ENCODE measurements at regions not wholly inside any gene's neighbourhood (a gene's known extent, or its start where the extent isn't known, plus 50 kb on each side); places are given as distances from the start of the nearest gene placed in this dataset.

GRCh38 chr1:185393815-185394214 is 76.8 kb upstream of the IVNS1ABP start:
- dilution Hi-C loops (cut with HindIII; ENCODE audit: low sequenced_read_pairs, unreplicated experiment) (no loop called here), intact Hi-C loops (cut with micrococcal nuclease) (loop anchor here (10.0 kb wide), 1 partner anchor 49 kb away; no protein-coding TSS in a partner anchor), in situ Hi-C loops (cut with MboI; ENCODE audit: low sequenced_read_pairs) (no loop called here)
- Histone ChIP-seq H3K79me1 (ENCODE audit: low read depth in 1 of 2, low read length in 2 of 2) (no peaks in the 10 kb centered on the region), H3K27ac (ENCODE audit: insufficient read depth, low read length) (no peak overlapping the region), H3K9me1 (ENCODE audit: insufficient read depth, low read length) (no peaks in the 10 kb centered on the region), H2AK9ac (replicated peaks; ENCODE audit: low read depth, low read length, poor library complexity) (no peak overlapping the region), H3K4me1 (ENCODE audit: control insufficient read depth, insufficient read depth, low read length) (no peaks in the 10 kb centered on the region; the same call in 1 of the 2 replicates), H2BK120ac (ENCODE audit: low read depth, low read length) (no peak overlapping the region), H2BK15ac (ENCODE audit: low read depth, low read length) (no peak overlapping the region), H3K4me3 (ENCODE audit: insufficient read depth, low read depth, low read length) (no peak overlapping the region), H3K9me3 (ENCODE audit: control insufficient read depth, insufficient read depth, low read length) (no peaks in the 10 kb centered on the region), H4K8ac (ENCODE audit: low read depth in 2 of 2, low read length in 2 of 2) (no peak overlapping the region), H3K9ac (ENCODE audit: low read depth, low read length) (no peak overlapping the region), H2BK5ac (ENCODE audit: low read depth, low read length, poor library complexity, severe bottlenecking) (no peak overlapping the region), H3K4me2 (ENCODE audit: low read depth, low read length) (no peak overlapping the region), H2AFZ (replicated peaks; ENCODE audit: low read length, poor library complexity) (no peak overlapping the region), H3K4ac (ENCODE audit: low read depth, low read length) (no peak overlapping the region), H3K23ac (ENCODE audit: low read depth, low read length) (no peak overlapping the region), H3K36me3 (ENCODE audit: control insufficient read depth, insufficient read depth, low read length) (no peaks in the 10 kb centered on the region), H3K56ac (ENCODE audit: extremely low read depth, insufficient read depth, low read length) (no peak overlapping the region), H4K91ac (ENCODE audit: insufficient read depth, low read depth, low read length) (no peak overlapping the region), H4K5ac (ENCODE audit: low read depth, low read length) (no peak overlapping the region), H2AK5ac (ENCODE audit: low read depth, low read length) (no peak overlapping the region), H2BK20ac (ENCODE audit: low read depth, low read length) (no peak overlapping the region), H3K18ac (ENCODE audit: low read depth, low read length) (no peak overlapping the region), H4K20me1 (ENCODE audit: insufficient read depth, low read length) (no peaks in the 10 kb centered on the region), H3K14ac (replicated peaks; ENCODE audit: low read depth, low read length) (no peak overlapping the region), H3K27me3 (ENCODE audit: control insufficient read depth, insufficient read depth, low read length) (no peaks in the 10 kb centered on the region; the same call in 1 of the 2 replicates)
- no TSS peak for BruUV-seq (replicated peaks)
- no peak for ATAC-seq (ENCODE audit: low read depth)
- DNase-seq, result no peak
- no CpG with 5 or more reads among the region's 2 CpGs for WGBS, 2 experiments (ENCODE audit: extremely low coverage in 2 of 2, insufficient read length in 1 of 2)
- ChIA-PET CTCF (no interaction called here), POLR2A (ENCODE audit: unreplicated experiment) (no interaction called here)
- TF ChIP-seq NFE2L2 (IDR thresholded peaks at IDR 0.05; ENCODE audit: low read depth, low read length), result no peak
- no peak for TF ChIP-seq RFX5 (IDR thresholded peaks at IDR 0.05; ENCODE audit: low read depth, low read length)
- no peak for TF ChIP-seq USF2 (IDR thresholded peaks at IDR 0.05; ENCODE audit: low read depth, low read length)

Measured in IMR-90 (cell line).